Astrocyte (in vitro differentiated cells and primary cell): ENCODE measurements at regions not wholly inside any gene's neighbourhood (a gene's known extent, or its start where the extent isn't known, plus 50 kb on each side); places are given as distances from the start of the nearest gene placed in this dataset.

Source experiments
- DNase-seq: peaks from one replicate; pipeline ENCODE4 v3.0.0-alpha.2; 2010; ENCODE audit warnings: low read depth
- FAIRE-seq: peaks from 2 replicates; lab custom pipeline; 2011; peaks lifted over from hg19 to GRCh38; lab: Jason Lieb, UNC
- H2AFZ ChIP-seq: 2 replicates; pipeline ENCODE4 v1.6.0; 2012; ENCODE audit warnings: low read depth, low read length, inconsistent platforms
- H3K27ac ChIP-seq: 2 replicates; pipeline ENCODE4 v1.5.1; 2011; ENCODE audit warnings: low read depth, low read length, inconsistent platforms
- H3K27me3 ChIP-seq: 2 replicates; pipeline ENCODE4 v1.6.0; 2011; ENCODE audit warnings: low read length, inconsistent platforms; ENCODE audit not compliant: insufficient read depth
- H3K36me3 ChIP-seq: 2 replicates; pipeline ENCODE4 v1.5.1; 2011; ENCODE audit warnings: low read length, inconsistent platforms; ENCODE audit not compliant: insufficient read depth
- H3K4me1 ChIP-seq: 2 replicates; pipeline ENCODE4 v1.5.1; 2011; ENCODE audit warnings: low read length, inconsistent platforms; ENCODE audit not compliant: insufficient read depth
- H3K4me2 ChIP-seq: 2 replicates; pipeline ENCODE4 v1.6.0; 2012; ENCODE audit warnings: low read length, inconsistent platforms
- H3K4me3 ChIP-seq: 2 replicates; pipeline ENCODE4 v1.5.1; 2011; ENCODE audit warnings: low read depth, mild to moderate bottlenecking, low read length, inconsistent platforms; ENCODE audit not compliant: insufficient read depth
- H3K79me2 ChIP-seq: 2 replicates; pipeline ENCODE4 v1.6.0; 2012; ENCODE audit warnings: mild to moderate bottlenecking, low read length, inconsistent platforms; ENCODE audit not compliant: insufficient read depth
- H3K9ac ChIP-seq: 2 replicates; pipeline ENCODE4 v1.6.0; 2012; ENCODE audit warnings: mild to moderate bottlenecking, low read length, inconsistent platforms
- H3K9me3 ChIP-seq: 2 replicates; pipeline ENCODE4 v1.5.1; 2012; ENCODE audit warnings: low read depth, mild to moderate bottlenecking, low read length, inconsistent platforms; ENCODE audit not compliant: insufficient read depth
- H4K20me1 ChIP-seq: 2 replicates; pipeline ENCODE4 v1.6.0; 2012; ENCODE audit warnings: low read length, inconsistent platforms; ENCODE audit not compliant: insufficient read depth
- H3K27ac Mint-ChIP-seq: one replicate; pipeline ENCODE4 v1.8.0; 2021; ENCODE audit warnings: mild to moderate bottlenecking, mixed read lengths; ENCODE audit not compliant: unreplicated experiment
- H3K27me3 Mint-ChIP-seq: one replicate; pipeline ENCODE4 v1.8.0; 2021; ENCODE audit warnings: low read depth, mixed read lengths; ENCODE audit not compliant: unreplicated experiment
- H3K36me3 Mint-ChIP-seq: one replicate; pipeline ENCODE4 v1.8.0; 2021; ENCODE audit warnings: low read depth, mixed read lengths; ENCODE audit not compliant: unreplicated experiment
- H3K4me1 Mint-ChIP-seq: one replicate; pipeline ENCODE4 v1.8.0; 2021; ENCODE audit warnings: low read depth, mixed read lengths; ENCODE audit not compliant: unreplicated experiment
- H3K4me3 Mint-ChIP-seq: one replicate; pipeline ENCODE4 v1.8.0; 2021; ENCODE audit warnings: mild to moderate bottlenecking, moderate library complexity, mixed read lengths; ENCODE audit not compliant: unreplicated experiment
- H3K9me3 Mint-ChIP-seq: one replicate; pipeline ENCODE4 v1.8.0; 2021; ENCODE audit warnings: mild to moderate bottlenecking, mixed read lengths; ENCODE audit not compliant: unreplicated experiment
- CTCF ChIP-seq: IDR thresholded peaks from 2 replicates; pipeline ENCODE4 v1.5.1; 2011; ENCODE audit warnings: low read depth, mild to moderate bottlenecking, inconsistent platforms, low read length, moderate library complexity; ENCODE audit not compliant: insufficient read depth
- EZH2 ChIP-seq: IDR thresholded peaks from 2 replicates; pipeline ENCODE4 v1.6.1; 2012; ENCODE audit warnings: mild to moderate bottlenecking, low read length, inconsistent platforms; ENCODE audit not compliant: insufficient read depth

- no peak overlapping the region for H3K4me3 ChIP-seq
- no peaks in the 10 kb centered on the region for H3K27me3 ChIP-seq
- no peaks in the 10 kb centered on the region for H3K36me3 ChIP-seq
- Mint-ChIP-seq H3K27ac (no peak overlapping the region), H3K4me1 (no peaks in the 10 kb centered on the region), H3K27me3 (peaks cover 10% of the 10 kb centered on the region), H3K9me3 (no peaks in the 10 kb centered on the region), H3K4me3 (no peak overlapping the region), H3K36me3 (peaks cover 6% of the 10 kb centered on the region)
- H3K4me1 ChIP-seq = no peaks in the 10 kb centered on the region
- H2AFZ ChIP-seq = no peak overlapping the region
- H3K79me2 ChIP-seq = no peaks in the 10 kb centered on the region
- H3K27ac ChIP-seq = no peak overlapping the region
- no peak overlapping the region for H3K9ac ChIP-seq
- H4K20me1 ChIP-seq = no peaks in the 10 kb centered on the region
- TF ChIP-seq EZH2 = no peak
- TF ChIP-seq CTCF = no peak
- no peak overlapping the region for H3K4me2 ChIP-seq
- FAIRE-seq (no peak), DNase-seq (no peak)
- H3K9me3 ChIP-seq = no peaks in the 10 kb centered on the region
Measured at GRCh38 chr22:48517039-48518030, 1310.3 kb downstream of the BRD1 start.

GRCh38 chr22:48516571-48516970 is 1311.1 kb downstream of the BRD1 start:
- H3K27ac ChIP-seq = no peak overlapping the region
- H3K27me3 ChIP-seq = no peaks in the 10 kb centered on the region
- no peaks in the 10 kb centered on the region for H3K36me3 ChIP-seq
- H3K4me2 ChIP-seq = no peak overlapping the region
- H3K9me3 ChIP-seq = no peaks in the 10 kb centered on the region
- no peak overlapping the region for H3K9ac ChIP-seq
- TF ChIP-seq CTCF (no peak), EZH2 (no peak)
- Mint-ChIP-seq H3K27me3 (peaks cover 10% of the 10 kb centered on the region), H3K4me3 (no peak overlapping the region), H3K9me3 (no peaks in the 10 kb centered on the region), H3K4me1 (no peaks in the 10 kb centered on the region), H3K27ac (no peak overlapping the region), H3K36me3 (peaks cover 6% of the 10 kb centered on the region)
- DNase-seq (no peak), FAIRE-seq (no peak)
- no peaks in the 10 kb centered on the region for H3K79me2 ChIP-seq
- no peaks in the 10 kb centered on the region for H4K20me1 ChIP-seq
- H3K4me1 ChIP-seq = no peaks in the 10 kb centered on the region
- no peak overlapping the region for H3K4me3 ChIP-seq
- no peak overlapping the region for H2AFZ ChIP-seq

GRCh38 chr22:48515571-48516200 is 1312.0 kb downstream of the BRD1 start:
- no peak overlapping the region for H2AFZ ChIP-seq
- DNase-seq (no peak), FAIRE-seq (no peak)
- no peaks in the 10 kb centered on the region for H3K79me2 ChIP-seq
- Mint-ChIP-seq H3K36me3 (peaks cover 2% of the 10 kb centered on the region), H3K27me3 (peaks cover 6% of the 10 kb centered on the region), H3K4me1 (peaks cover 3% of the 10 kb centered on the region), H3K27ac (no peak overlapping the region), H3K9me3 (no peaks in the 10 kb centered on the region), H3K4me3 (no peak overlapping the region)
- no peak for TF ChIP-seq EZH2
- TF ChIP-seq CTCF = no peak
- no peak overlapping the region for H3K9ac ChIP-seq
- no peak overlapping the region for H3K27ac ChIP-seq
- no peak overlapping the region for H3K4me2 ChIP-seq
- H3K4me1 ChIP-seq = no peaks in the 10 kb centered on the region
- H3K9me3 ChIP-seq = no peaks in the 10 kb centered on the region
- H3K36me3 ChIP-seq = no peaks in the 10 kb centered on the region
- no peak overlapping the region for H3K4me3 ChIP-seq
- no peaks in the 10 kb centered on the region for H3K27me3 ChIP-seq
- no peaks in the 10 kb centered on the region for H4K20me1 ChIP-seq
